ENCODE measurements at regions not wholly inside any gene's neighbourhood (a gene's known extent, or its start where the extent isn't known, plus 50 kb on each side); places are given as distances from the start of the nearest gene placed in this dataset.

DNA sequence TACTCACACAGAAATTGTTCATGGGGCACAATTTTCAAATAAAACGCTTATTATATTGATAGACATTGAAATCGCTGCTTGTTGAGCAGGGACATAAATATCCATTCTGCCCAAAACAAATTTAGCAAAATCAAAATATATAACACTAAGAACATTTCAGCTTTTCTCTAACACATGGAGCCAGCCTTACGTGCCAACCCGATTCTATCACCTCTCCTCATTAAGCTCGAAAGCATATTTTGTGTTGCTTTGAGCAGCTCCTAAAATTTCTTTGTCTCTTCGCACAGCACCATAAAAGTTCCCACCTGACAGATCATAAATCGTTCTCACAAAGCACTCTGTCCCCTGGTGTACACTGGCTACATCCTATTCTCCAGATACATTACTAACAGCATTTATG lies 1034.4 kb upstream of the KLHL29 start:
- Histone ChIP-seq H3K27me3 (ENCODE audit: control insufficient read depth, insufficient read depth, low read length) (no peaks in the 10 kb centered on the region), H3K27ac (ENCODE audit: insufficient read depth, low read length) (no peak overlapping the region), H3K9me1 (ENCODE audit: insufficient read depth, low read length) (no peaks in the 10 kb centered on the region), H2BK5ac (ENCODE audit: low read depth, low read length, poor library complexity, severe bottlenecking) (no peak overlapping the region), H3K4me2 (ENCODE audit: low read depth, low read length) (no peak overlapping the region), H3K4me1 (ENCODE audit: control insufficient read depth, insufficient read depth, low read length) (no peaks in the 10 kb centered on the region), H3K56ac (ENCODE audit: extremely low read depth, insufficient read depth, low read length) (no peak overlapping the region), H4K5ac (ENCODE audit: low read depth, low read length) (no peak overlapping the region), H4K20me1 (ENCODE audit: insufficient read depth, low read length) (no peaks in the 10 kb centered on the region), H3K14ac (replicated peaks; ENCODE audit: low read depth, low read length) (no peak overlapping the region), H2AFZ (replicated peaks; ENCODE audit: low read length, poor library complexity) (no peak overlapping the region), H4K91ac (ENCODE audit: insufficient read depth, low read depth, low read length) (no peak overlapping the region), H2BK120ac (ENCODE audit: low read depth, low read length) (no peak overlapping the region), H3K9ac (ENCODE audit: low read depth, low read length) (no peak overlapping the region), H3K23ac (ENCODE audit: low read depth, low read length) (no peak overlapping the region), H3K9me3 (ENCODE audit: control insufficient read depth, insufficient read depth, low read length) (0 out of 2 replicates have a peak, but pooled peaks cover 1% of the 10 kb centered on the region), H3K18ac (ENCODE audit: low read depth, low read length) (no peak overlapping the region), H2AK5ac (ENCODE audit: low read depth, low read length) (no peak overlapping the region), H3K79me1 (ENCODE audit: low read depth in 1 of 2, low read length in 2 of 2) (no peaks in the 10 kb centered on the region), H4K8ac (ENCODE audit: low read depth in 2 of 2, low read length in 2 of 2) (no peak overlapping the region), H2AK9ac (replicated peaks; ENCODE audit: low read depth, low read length, poor library complexity) (no peak overlapping the region), H2BK20ac (ENCODE audit: low read depth, low read length) (no peak overlapping the region), H3K36me3 (ENCODE audit: control insufficient read depth, insufficient read depth, low read length) (no peaks in the 10 kb centered on the region), H2BK15ac (ENCODE audit: low read depth, low read length) (no peak overlapping the region), H3K4ac (ENCODE audit: low read depth, low read length) (no peak overlapping the region), H3K4me3 (ENCODE audit: insufficient read depth, low read depth, low read length) (no peak overlapping the region)
- ChIA-PET CTCF (no interaction called here), POLR2A (ENCODE audit: unreplicated experiment) (no interaction called here)
- in situ Hi-C loops (cut with MboI; ENCODE audit: low sequenced_read_pairs) = no loop called here
- dilution Hi-C loops (cut with HindIII; ENCODE audit: low sequenced_read_pairs, unreplicated experiment) = no loop called here
- no peak for ATAC-seq (ENCODE audit: low read depth)
- intact Hi-C loops (cut with micrococcal nuclease) = no loop called here
- no peak for TF ChIP-seq FOS (IDR thresholded peaks at IDR 0.05; ENCODE audit: low read depth, low read length)
- TF ChIP-seq CEBPB (IDR thresholded peaks at IDR 0.05; ENCODE audit: low read depth, low read length) = no peak
- TF ChIP-seq, protein P1, sequence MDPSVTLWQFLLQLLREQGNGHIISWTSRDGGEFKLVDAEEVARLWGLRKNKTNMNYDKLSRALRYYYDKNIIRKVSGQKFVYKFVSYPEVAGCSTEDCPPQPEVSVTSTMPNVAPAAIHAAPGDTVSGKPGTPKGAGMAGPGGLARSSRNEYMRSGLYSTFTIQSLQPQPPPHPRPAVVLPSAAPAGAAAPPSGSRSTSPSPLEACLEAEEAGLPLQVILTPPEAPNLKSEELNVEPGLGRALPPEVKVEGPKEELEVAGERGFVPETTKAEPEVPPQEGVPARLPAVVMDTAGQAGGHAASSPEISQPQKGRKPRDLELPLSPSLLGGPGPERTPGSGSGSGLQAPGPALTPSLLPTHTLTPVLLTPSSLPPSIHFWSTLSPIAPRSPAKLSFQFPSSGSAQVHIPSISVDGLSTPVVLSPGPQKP (IDR thresholded peaks at IDR 0.05; ENCODE audit: borderline replicate concordance, low read depth, low read length) = no peak
- TF ChIP-seq MXI1 (IDR thresholded peaks at IDR 0.05; ENCODE audit: borderline replicate concordance, low read depth, low read length) = no peak
- TF ChIP-seq RAD21 (IDR thresholded peaks at IDR 0.05; ENCODE audit: low read length) = no peak
- TF ChIP-seq BHLHE40 (IDR thresholded peaks at IDR 0.05; ENCODE audit: low read depth, low read length) = no peak
- no peak for TF ChIP-seq RFX5 (IDR thresholded peaks at IDR 0.05; ENCODE audit: low read depth, low read length)
- TF ChIP-seq, protein P2, sequence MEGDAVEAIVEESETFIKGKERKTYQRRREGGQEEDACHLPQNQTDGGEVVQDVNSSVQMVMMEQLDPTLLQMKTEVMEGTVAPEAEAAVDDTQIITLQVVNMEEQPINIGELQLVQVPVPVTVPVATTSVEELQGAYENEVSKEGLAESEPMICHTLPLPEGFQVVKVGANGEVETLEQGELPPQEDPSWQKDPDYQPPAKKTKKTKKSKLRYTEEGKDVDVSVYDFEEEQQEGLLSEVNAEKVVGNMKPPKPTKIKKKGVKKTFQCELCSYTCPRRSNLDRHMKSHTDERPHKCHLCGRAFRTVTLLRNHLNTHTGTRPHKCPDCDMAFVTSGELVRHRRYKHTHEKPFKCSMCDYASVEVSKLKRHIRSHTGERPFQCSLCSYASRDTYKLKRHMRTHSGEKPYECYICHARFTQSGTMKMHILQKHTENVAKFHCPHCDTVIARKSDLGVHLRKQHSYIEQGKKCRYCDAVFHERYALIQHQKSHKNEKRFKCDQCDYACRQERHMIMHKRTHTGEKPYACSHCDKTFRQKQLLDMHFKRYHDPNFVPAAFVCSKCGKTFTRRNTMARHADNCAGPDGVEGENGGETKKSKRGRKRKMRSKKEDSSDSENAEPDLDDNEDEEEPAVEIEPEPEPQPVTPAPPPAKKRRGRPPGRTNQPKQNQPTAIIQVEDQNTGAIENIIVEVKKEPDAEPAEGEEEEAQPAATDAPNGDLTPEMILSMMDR (conservative IDR thresholded peaks at IDR 0.05; ENCODE audit: low read depth, low read length) = no peak
- no peak for TF ChIP-seq MAZ (IDR thresholded peaks at IDR 0.05; ENCODE audit: borderline replicate concordance, low read depth, low read length)
- TF ChIP-seq CHD1 (IDR thresholded peaks at IDR 0.05; ENCODE audit: low read depth, low read length) = no peak
- TF ChIP-seq SMC3 (IDR thresholded peaks at IDR 0.05; ENCODE audit: low read depth, low read length) = no peak
- no peak for TF ChIP-seq RCOR1 (IDR thresholded peaks at IDR 0.05; ENCODE audit: insufficient replicate concordance, low read length)
- TF ChIP-seq MAFK (IDR thresholded peaks at IDR 0.05; ENCODE audit: low read depth, low read length) = no peak
- TF ChIP-seq, protein P3, sequence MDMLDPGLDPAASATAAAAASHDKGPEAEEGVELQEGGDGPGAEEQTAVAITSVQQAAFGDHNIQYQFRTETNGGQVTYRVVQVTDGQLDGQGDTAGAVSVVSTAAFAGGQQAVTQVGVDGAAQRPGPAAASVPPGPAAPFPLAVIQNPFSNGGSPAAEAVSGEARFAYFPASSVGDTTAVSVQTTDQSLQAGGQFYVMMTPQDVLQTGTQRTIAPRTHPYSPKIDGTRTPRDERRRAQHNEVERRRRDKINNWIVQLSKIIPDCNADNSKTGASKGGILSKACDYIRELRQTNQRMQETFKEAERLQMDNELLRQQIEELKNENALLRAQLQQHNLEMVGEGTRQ (IDR thresholded peaks at IDR 0.05; ENCODE audit: low read depth, low read length) = no peak
- no peak for TF ChIP-seq POLR2A (IDR thresholded peaks at IDR 0.05; ENCODE audit: low read depth, low read length)
- TF ChIP-seq NFE2L2 (IDR thresholded peaks at IDR 0.05; ENCODE audit: low read depth, low read length) = no peak
- 58% methylated on average over 4 of the region's 7 CpGs; no CpG with 5 or more reads in 1 of the 2 experiments for WGBS, 2 experiments (ENCODE audit: extremely low coverage in 2 of 2, insufficient read length in 1 of 2)
- BruUV-seq (replicated peaks) = no TSS peak
- no peak for DNase-seq

Data from IMR-90 (cell line).